AG04449 (cell line): ENCODE measurements at regions not wholly inside any gene's neighbourhood (a gene's known extent, or its start where the extent isn't known, plus 50 kb on each side); places are given as distances from the start of the nearest gene placed in this dataset.

Source experiments
- CTCF ChIA-PET: fragments of 350-600 bp; formaldehyde crosslinking; extraction: SDS; loops from one replicate; lab custom pipeline; 2021; ENCODE audit warnings: antibody characterized with exemption; lab: Yijun Ruan, JAX
- POLR2A ChIA-PET: fragments of 400-600, 350-600 bp; formaldehyde crosslinking; extraction: SDS; loops from one replicate; lab custom pipeline; 2020; ENCODE audit warnings: antibody characterized with exemption, inconsistent platforms; lab: Yijun Ruan, JAX
- DNase-seq: peaks from one replicate; pipeline ENCODE4 v3.0.0-alpha.2; 2010; ENCODE audit warnings: low read depth, low spot score
- H3K4me3 ChIP-seq: 2 replicates; pipeline ENCODE4 v1.5.1; 2011; ENCODE audit warnings: low read depth, mild to moderate bottlenecking, control low read depth, low read length
- CTCF ChIP-seq: IDR thresholded peaks from one replicate; pipeline ENCODE4 v1.5.1; 2011; ENCODE audit warnings: mild to moderate bottlenecking, moderate library complexity, low read length, control low read depth, inconsistent platforms; ENCODE audit not compliant: insufficient read depth; ENCODE audit errors: missing control alignments

GRCh38 chr2:120561379-120562035, 174.2 kb upstream of the GLI2 start:
- TF ChIP-seq CTCF = no peak
- no peak for DNase-seq
- POLR2A ChIA-PET = no interaction called here
- H3K4me3 ChIP-seq = no peak overlapping the region
- CTCF ChIA-PET = interaction anchor here (1.1 to 1.3 kb wide), 3 partner anchors 54 to 119 kb away, joined by 3 to 6 read pairs (median 4); no protein-coding TSS in a partner anchor

GRCh38 chr2:120562218-120563005, 173.3 kb upstream of the GLI2 start:
- no peak for TF ChIP-seq CTCF
- ChIA-PET POLR2A (no interaction called here), CTCF (no interaction called here)
- H3K4me3 ChIP-seq = no peak overlapping the region
- no peak for DNase-seq

GRCh38 chr2:120563616-120564015, 172.1 kb upstream of the GLI2 start:
- TF ChIP-seq CTCF = no peak
- no peak overlapping the region for H3K4me3 ChIP-seq
- POLR2A ChIA-PET = no interaction called here
- no peak for DNase-seq
- CTCF ChIA-PET = no interaction called here

- CTCF ChIA-PET = interaction anchor here (1.6 kb wide), 1 partner anchor 11 kb away, joined by 5 read pairs; no protein-coding TSS in a partner anchor
- POLR2A ChIA-PET = no interaction called here
- DNase-seq = no peak
These were observed 171.2 kb upstream of the GLI2 start for GRCh38 chr2:120564213-120565094.

GRCh38 chr2:120565095-120565460, 170.6 kb upstream of the GLI2 start:
- POLR2A ChIA-PET = no interaction called here
- no peak overlapping the region for H3K4me3 ChIP-seq
- CTCF ChIA-PET = interaction anchor here (1.6 kb wide), 1 partner anchor 10 kb away, joined by 5 read pairs; no protein-coding TSS in a partner anchor
- no peak for TF ChIP-seq CTCF
- DNase-seq = no peak

More at GRCh38 chr2:120564213-120565094, 171.2 kb upstream of the GLI2 start:
- no peak for TF ChIP-seq CTCF
- no peak overlapping the region for H3K4me3 ChIP-seq
